Hepatocyte (in vitro differentiated cells): ENCODE measurements at regions not wholly inside any gene's neighbourhood (a gene's known extent, or its start where the extent isn't known, plus 50 kb on each side); places are given as distances from the start of the nearest gene placed in this dataset.

Source experiments
- EZH2phosphoT487 ChIP-seq: fragments of 200-600 bp; sonication (generic); IDR thresholded peaks from one replicate; pipeline ENCODE4 v1.6.1; 2018; ENCODE audit warnings: antibody characterized with exemption, mild to moderate bottlenecking, low read depth, moderate library complexity; ENCODE audit not compliant: unreplicated experiment, severe bottlenecking
- TF ChIP-seq, protein P1 (sequence below): fragments of 200-600 bp; sonication (generic); IDR thresholded peaks from 2 replicates; pipeline ENCODE4 v1.5.1; 2016; ENCODE audit warnings: antibody characterized with exemption, mild to moderate bottlenecking; ENCODE audit not compliant: poor library complexity

GRCh38 chr3:3340526-3340925 lies 161.0 kb upstream of the CRBN start:
- no peak for TF ChIP-seq EZH2phosphoT487
- TF ChIP-seq, protein P1, sequence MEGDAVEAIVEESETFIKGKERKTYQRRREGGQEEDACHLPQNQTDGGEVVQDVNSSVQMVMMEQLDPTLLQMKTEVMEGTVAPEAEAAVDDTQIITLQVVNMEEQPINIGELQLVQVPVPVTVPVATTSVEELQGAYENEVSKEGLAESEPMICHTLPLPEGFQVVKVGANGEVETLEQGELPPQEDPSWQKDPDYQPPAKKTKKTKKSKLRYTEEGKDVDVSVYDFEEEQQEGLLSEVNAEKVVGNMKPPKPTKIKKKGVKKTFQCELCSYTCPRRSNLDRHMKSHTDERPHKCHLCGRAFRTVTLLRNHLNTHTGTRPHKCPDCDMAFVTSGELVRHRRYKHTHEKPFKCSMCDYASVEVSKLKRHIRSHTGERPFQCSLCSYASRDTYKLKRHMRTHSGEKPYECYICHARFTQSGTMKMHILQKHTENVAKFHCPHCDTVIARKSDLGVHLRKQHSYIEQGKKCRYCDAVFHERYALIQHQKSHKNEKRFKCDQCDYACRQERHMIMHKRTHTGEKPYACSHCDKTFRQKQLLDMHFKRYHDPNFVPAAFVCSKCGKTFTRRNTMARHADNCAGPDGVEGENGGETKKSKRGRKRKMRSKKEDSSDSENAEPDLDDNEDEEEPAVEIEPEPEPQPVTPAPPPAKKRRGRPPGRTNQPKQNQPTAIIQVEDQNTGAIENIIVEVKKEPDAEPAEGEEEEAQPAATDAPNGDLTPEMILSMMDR = no peak
